ENCODE measurements at regions not wholly inside any gene's neighbourhood (a gene's known extent, or its start where the extent isn't known, plus 50 kb on each side); places are given as distances from the start of the nearest gene placed in this dataset.

GRCh38 chr10:113326160-113327111 lies 226.4 kb upstream of the HABP2 start:
- peak; percentile 67 for DNase-seq (ENCODE audit: low read depth)
- peak; percentile 32 for TF ChIP-seq CTCF (conservative IDR thresholded peaks at IDR 0.05; ENCODE audit: low read depth, low read length)
- H3K4me3 ChIP-seq (ENCODE audit: low read depth, low read length) = no peak overlapping the region

DNA sequence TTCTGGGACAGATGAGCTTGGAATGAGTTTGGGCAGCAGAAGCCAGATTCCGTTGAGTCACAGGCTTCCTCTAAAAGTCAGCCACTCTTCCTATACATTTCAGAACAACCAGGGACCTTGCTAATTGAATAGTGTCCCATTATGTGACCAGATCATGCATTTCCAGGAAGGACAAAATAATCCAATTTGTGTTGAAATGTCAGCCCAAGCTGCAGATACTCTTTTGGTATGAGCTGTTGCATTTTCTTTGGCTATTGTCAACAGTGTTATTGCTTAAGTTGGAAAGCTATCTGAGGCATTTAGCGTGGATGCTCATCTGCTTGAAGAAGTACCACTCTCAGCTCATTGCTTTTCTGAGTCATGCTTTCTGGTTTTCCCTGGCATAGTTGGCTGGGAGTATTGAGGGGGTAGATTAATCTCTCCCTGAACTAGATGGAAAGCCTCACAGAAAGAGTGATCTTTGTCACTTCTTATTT lies 223.7 kb upstream of the HABP2 start:
- no peak for TF ChIP-seq CTCF (conservative IDR thresholded peaks at IDR 0.05; ENCODE audit: low read depth, low read length)
- no peak overlapping the region for H3K4me3 ChIP-seq (ENCODE audit: low read depth, low read length)
- peak; percentile 44 for DNase-seq (ENCODE audit: low read depth)

- no peak overlapping the region for H3K4me3 ChIP-seq (ENCODE audit: low read depth, low read length)
- no peak for DNase-seq (ENCODE audit: low read depth)
- no peak for TF ChIP-seq CTCF (conservative IDR thresholded peaks at IDR 0.05; ENCODE audit: low read depth, low read length)
These were observed 220.9 kb upstream of the HABP2 start for GRCh38 chr10:113331961-113332360.

- H3K4me3 ChIP-seq (ENCODE audit: low read depth, low read length) = no peak overlapping the region
- no peak for TF ChIP-seq CTCF (conservative IDR thresholded peaks at IDR 0.05; ENCODE audit: low read depth, low read length)
- DNase-seq (ENCODE audit: low read depth) = no peak
These were observed 219.5 kb upstream of the HABP2 start for GRCh38 chr10:113333313-113333712.

- DNase-seq (ENCODE audit: low read depth) = no peak
These were observed 217.3 kb upstream of the HABP2 start for GRCh38 chr10:113335592-113335991.

DNA sequence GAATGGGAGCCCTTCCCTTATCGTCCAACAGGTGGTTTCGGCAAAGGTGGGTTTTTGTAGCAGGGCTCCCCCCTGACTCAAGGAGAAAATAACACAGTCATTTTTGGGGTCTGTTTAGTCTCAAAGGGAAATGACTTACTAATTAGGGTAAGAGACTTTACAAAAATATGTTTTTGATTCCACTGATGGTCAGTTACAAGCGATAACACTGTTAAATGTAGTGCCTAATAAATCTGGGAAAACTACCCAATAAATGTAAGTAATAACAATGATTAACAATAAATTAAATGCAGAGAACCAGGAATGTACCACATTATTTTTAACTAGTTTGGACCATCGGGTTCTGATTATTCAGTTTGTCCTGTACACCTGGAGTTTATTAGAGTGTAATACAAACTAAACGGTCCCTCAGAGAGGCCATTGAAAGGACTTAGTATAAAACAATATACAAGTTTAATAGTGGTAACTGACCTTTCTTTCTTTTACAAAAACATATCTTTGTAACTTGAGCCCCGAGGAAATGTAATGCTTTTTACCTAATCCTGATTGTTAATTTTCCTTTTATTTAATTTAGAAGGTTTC lies 216.2 kb upstream of the HABP2 start:
- no peak overlapping the region for H3K4me3 ChIP-seq (ENCODE audit: low read depth, low read length)
- TF ChIP-seq CTCF (conservative IDR thresholded peaks at IDR 0.05; ENCODE audit: low read depth, low read length) = no peak
- no peak for DNase-seq (ENCODE audit: low read depth)

More at GRCh38 chr10:113335592-113335991, 217.3 kb upstream of the HABP2 start:
- no peak overlapping the region for H3K4me3 ChIP-seq (ENCODE audit: low read depth, low read length)
- TF ChIP-seq CTCF (conservative IDR thresholded peaks at IDR 0.05; ENCODE audit: low read depth, low read length) = no peak

Data from epithelial cell of proximal tubule (primary cell).